ENCODE measurements at regions not wholly inside any gene's neighbourhood (a gene's known extent, or its start where the extent isn't known, plus 50 kb on each side); places are given as distances from the start of the nearest gene placed in this dataset.

DNA sequence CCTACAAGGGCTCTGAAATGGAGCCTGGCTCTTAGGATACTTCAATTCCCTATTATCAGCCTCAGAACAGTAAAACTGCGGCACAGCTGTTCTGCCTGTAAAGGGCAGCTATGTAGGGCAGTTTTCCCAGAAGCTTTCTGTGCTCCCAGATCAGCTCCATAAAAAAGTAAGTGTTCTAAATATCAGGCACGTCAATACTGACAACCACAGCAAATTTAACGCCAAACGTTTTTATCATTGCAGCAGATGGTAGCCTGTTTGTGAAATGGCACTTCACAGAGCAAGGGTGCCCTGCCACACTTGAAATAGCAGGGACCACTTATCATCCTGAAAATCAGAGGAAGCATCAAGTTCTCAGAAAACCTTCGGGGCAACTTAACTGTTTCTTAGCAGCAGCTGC is 54.8 kb upstream of the PTHLH start:
- no peaks in the 10 kb centered on the region for H3K27me3 ChIP-seq (ENCODE audit: control insufficient read depth in 4 of 4, insufficient read depth in 4 of 4, low read length in 3 of 4)
- H3K4me3 ChIP-seq (ENCODE audit: low read depth in 1 of 3, low read length in 3 of 3), result no peak overlapping the region
- H3K9me3 ChIP-seq (ENCODE audit: control insufficient read depth in 4 of 4, low read length in 3 of 4), result no peaks in the 10 kb centered on the region
- WGBS, result 57% methylated on average over 5 of the region's 5 CpGs
- H3K9ac ChIP-seq (ENCODE audit: low read depth in 1 of 2, low read length in 2 of 2), result no peak overlapping the region
- H3K27ac ChIP-seq (ENCODE audit: low read depth in 1 of 2, low read length in 2 of 2), result no peak overlapping the region
- H3K36me3 ChIP-seq (ENCODE audit: control insufficient read depth in 4 of 4, insufficient read depth in 3 of 4, low read depth in 1 of 4, low read length in 3 of 4), result no peaks in the 10 kb centered on the region
- H3K4me1 ChIP-seq (ENCODE audit: control insufficient read depth in 4 of 4, insufficient read depth in 4 of 4, low read length in 3 of 4), result no peaks in the 10 kb centered on the region
- DNase-seq (ENCODE audit: low spot score), result no peak
- TF ChIP-seq SP1 (IDR thresholded peaks at IDR 0.05) (no peak), GABPA (IDR thresholded peaks at IDR 0.05 in 1 of 2, conservative IDR thresholded peaks at IDR 0.05 in 1 of 2) (no peak), HNF4G (IDR thresholded peaks at IDR 0.05) (no peak), EGR1 (IDR thresholded peaks at IDR 0.05; ENCODE audit: low read depth in 2 of 2) (no peak), FOXA2 (IDR thresholded peaks at IDR 0.05) (no peak), NR2F2 (IDR thresholded peaks at IDR 0.05) (no peak), HNF4A (conservative IDR thresholded peaks at IDR 0.05) (no peak), FOXA1 (IDR thresholded peaks at IDR 0.05) (no peak), TAF1 (conservative IDR thresholded peaks at IDR 0.05) (no peak), YY1 (IDR thresholded peaks at IDR 0.05) (no peak)
- TF ChIP-seq, protein P1, sequence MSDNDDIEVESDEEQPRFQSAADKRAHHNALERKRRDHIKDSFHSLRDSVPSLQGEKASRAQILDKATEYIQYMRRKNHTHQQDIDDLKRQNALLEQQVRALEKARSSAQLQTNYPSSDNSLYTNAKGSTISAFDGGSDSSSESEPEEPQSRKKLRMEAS (IDR thresholded peaks at IDR 0.05), result no peak
- TF ChIP-seq, protein P2, sequence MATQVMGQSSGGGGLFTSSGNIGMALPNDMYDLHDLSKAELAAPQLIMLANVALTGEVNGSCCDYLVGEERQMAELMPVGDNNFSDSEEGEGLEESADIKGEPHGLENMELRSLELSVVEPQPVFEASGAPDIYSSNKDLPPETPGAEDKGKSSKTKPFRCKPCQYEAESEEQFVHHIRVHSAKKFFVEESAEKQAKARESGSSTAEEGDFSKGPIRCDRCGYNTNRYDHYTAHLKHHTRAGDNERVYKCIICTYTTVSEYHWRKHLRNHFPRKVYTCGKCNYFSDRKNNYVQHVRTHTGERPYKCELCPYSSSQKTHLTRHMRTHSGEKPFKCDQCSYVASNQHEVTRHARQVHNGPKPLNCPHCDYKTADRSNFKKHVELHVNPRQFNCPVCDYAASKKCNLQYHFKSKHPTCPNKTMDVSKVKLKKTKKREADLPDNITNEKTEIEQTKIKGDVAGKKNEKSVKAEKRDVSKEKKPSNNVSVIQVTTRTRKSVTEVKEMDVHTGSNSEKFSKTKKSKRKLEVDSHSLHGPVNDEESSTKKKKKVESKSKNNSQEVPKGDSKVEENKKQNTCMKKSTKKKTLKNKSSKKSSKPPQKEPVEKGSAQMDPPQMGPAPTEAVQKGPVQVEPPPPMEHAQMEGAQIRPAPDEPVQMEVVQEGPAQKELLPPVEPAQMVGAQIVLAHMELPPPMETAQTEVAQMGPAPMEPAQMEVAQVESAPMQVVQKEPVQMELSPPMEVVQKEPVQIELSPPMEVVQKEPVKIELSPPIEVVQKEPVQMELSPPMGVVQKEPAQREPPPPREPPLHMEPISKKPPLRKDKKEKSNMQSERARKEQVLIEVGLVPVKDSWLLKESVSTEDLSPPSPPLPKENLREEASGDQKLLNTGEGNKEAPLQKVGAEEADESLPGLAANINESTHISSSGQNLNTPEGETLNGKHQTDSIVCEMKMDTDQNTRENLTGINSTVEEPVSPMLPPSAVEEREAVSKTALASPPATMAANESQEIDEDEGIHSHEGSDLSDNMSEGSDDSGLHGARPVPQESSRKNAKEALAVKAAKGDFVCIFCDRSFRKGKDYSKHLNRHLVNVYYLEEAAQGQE (IDR thresholded peaks at IDR 0.05), result no peak

DNA sequence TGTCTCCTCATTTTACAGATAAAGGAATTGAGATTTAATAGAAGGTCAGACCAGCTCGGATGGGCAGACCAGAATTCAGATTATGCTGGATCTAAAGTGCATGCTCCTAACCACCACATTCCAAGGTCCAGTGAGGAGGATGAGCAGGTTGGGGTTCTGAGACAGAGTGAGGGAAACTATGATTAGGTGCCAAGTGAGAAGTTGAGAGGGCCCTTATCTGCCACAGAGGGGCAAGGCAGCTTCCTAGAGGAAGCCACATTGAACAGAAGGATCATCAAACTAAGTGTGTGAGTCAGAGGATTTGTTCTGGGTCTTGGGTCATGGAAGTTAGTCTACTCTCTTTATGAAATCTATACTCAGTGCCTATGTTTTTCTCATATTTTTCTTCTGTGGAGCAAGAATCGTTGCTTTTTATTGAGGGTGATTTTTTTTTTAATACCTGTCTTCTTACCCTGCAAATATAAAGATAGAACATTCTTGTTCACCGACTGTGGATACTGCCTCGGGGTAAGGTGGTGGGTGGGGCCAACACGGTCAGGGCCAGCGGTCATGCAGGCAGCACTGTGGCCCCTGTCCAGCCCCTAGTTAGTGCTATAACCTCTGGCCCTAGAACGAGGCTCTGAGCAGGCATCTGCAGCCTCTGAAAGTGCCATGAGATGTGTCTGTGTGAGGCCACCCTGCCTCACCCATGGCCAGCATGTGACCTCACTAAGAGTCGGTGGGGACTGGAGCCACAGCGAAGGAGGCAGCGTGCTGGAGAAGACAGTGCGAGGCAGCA is 55.6 kb upstream of the PTHLH start:
- Histone ChIP-seq H3K27ac (ENCODE audit: low read depth in 1 of 2, low read length in 2 of 2) (no peak overlapping the region), H3K9me3 (ENCODE audit: control insufficient read depth in 4 of 4, low read length in 3 of 4) (no peaks in the 10 kb centered on the region), H3K9ac (ENCODE audit: low read depth in 1 of 2, low read length in 2 of 2) (no peak overlapping the region), H3K36me3 (ENCODE audit: control insufficient read depth in 4 of 4, insufficient read depth in 3 of 4, low read depth in 1 of 4, low read length in 3 of 4) (no peaks in the 10 kb centered on the region), H3K27me3 (ENCODE audit: control insufficient read depth in 4 of 4, insufficient read depth in 4 of 4, low read length in 3 of 4) (no peaks in the 10 kb centered on the region), H3K4me3 (ENCODE audit: low read depth in 1 of 3, low read length in 3 of 3) (no peak overlapping the region), H3K4me1 (ENCODE audit: control insufficient read depth in 4 of 4, insufficient read depth in 4 of 4, low read length in 3 of 4) (no peaks in the 10 kb centered on the region)
- no peak for DNase-seq (ENCODE audit: low spot score)
- TF ChIP-seq, protein P1 (IDR thresholded peaks at IDR 0.05), result no peak
- TF ChIP-seq GABPA (IDR thresholded peaks at IDR 0.05 in 1 of 2, conservative IDR thresholded peaks at IDR 0.05 in 1 of 2), result no peak
- TF ChIP-seq FOXA1 (IDR thresholded peaks at IDR 0.05), result no peak
- TF ChIP-seq TAF1 (conservative IDR thresholded peaks at IDR 0.05), result no peak
- TF ChIP-seq NR2F2 (IDR thresholded peaks at IDR 0.05), result no peak
- no peak for TF ChIP-seq HNF4G (IDR thresholded peaks at IDR 0.05)
- TF ChIP-seq SP1 (IDR thresholded peaks at IDR 0.05), result no peak
- no peak for TF ChIP-seq YY1 (IDR thresholded peaks at IDR 0.05)
- TF ChIP-seq HNF4A (conservative IDR thresholded peaks at IDR 0.05), result no peak
- TF ChIP-seq FOXA2 (IDR thresholded peaks at IDR 0.05), result no peak
- TF ChIP-seq, protein P3, sequence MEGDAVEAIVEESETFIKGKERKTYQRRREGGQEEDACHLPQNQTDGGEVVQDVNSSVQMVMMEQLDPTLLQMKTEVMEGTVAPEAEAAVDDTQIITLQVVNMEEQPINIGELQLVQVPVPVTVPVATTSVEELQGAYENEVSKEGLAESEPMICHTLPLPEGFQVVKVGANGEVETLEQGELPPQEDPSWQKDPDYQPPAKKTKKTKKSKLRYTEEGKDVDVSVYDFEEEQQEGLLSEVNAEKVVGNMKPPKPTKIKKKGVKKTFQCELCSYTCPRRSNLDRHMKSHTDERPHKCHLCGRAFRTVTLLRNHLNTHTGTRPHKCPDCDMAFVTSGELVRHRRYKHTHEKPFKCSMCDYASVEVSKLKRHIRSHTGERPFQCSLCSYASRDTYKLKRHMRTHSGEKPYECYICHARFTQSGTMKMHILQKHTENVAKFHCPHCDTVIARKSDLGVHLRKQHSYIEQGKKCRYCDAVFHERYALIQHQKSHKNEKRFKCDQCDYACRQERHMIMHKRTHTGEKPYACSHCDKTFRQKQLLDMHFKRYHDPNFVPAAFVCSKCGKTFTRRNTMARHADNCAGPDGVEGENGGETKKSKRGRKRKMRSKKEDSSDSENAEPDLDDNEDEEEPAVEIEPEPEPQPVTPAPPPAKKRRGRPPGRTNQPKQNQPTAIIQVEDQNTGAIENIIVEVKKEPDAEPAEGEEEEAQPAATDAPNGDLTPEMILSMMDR (IDR thresholded peaks at IDR 0.05; ENCODE audit: low read depth, low read length, missing input control), result no peak
- TF ChIP-seq, protein P2 (IDR thresholded peaks at IDR 0.05), result no peak
- no peak for TF ChIP-seq JUND (IDR thresholded peaks at IDR 0.05)
- no peak for TF ChIP-seq RXRA (IDR thresholded peaks at IDR 0.05)
- TF ChIP-seq, protein P4, sequence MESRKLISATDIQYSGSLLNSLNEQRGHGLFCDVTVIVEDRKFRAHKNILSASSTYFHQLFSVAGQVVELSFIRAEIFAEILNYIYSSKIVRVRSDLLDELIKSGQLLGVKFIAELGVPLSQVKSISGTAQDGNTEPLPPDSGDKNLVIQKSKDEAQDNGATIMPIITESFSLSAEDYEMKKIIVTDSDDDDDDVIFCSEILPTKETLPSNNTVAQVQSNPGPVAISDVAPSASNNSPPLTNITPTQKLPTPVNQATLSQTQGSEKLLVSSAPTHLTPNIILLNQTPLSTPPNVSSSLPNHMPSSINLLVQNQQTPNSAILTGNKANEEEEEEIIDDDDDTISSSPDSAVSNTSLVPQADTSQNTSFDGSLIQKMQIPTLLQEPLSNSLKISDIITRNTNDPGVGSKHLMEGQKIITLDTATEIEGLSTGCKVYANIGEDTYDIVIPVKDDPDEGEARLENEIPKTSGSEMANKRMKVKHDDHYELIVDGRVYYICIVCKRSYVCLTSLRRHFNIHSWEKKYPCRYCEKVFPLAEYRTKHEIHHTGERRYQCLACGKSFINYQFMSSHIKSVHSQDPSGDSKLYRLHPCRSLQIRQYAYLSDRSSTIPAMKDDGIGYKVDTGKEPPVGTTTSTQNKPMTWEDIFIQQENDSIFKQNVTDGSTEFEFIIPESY (IDR thresholded peaks at IDR 0.05), result no peak
- WGBS, result 83% methylated on average over 11 of the region's 11 CpGs

All from liver (tissue), 8 donors.